Fibroblast of villous mesenchyme (primary cell): ENCODE measurements at regions not wholly inside any gene's neighbourhood (a gene's known extent, or its start where the extent isn't known, plus 50 kb on each side); places are given as distances from the start of the nearest gene placed in this dataset.

Source experiments
- DNase-seq: peaks from one replicate; pipeline ENCODE4 v3.0.0-alpha.2; 2010; ENCODE audit warnings: low read depth
- H3K4me3 ChIP-seq: 2 replicates; pipeline ENCODE4 v1.5.1; 2011; ENCODE audit warnings: low read depth, mild to moderate bottlenecking, low read length
- TF ChIP-seq, protein P1 (sequence below): IDR thresholded peaks from 2 replicates; pipeline ENCODE4 v1.5.1; 2012; ENCODE audit warnings: low read depth, mild to moderate bottlenecking, low read length; ENCODE audit not compliant: insufficient read depth

DNA sequence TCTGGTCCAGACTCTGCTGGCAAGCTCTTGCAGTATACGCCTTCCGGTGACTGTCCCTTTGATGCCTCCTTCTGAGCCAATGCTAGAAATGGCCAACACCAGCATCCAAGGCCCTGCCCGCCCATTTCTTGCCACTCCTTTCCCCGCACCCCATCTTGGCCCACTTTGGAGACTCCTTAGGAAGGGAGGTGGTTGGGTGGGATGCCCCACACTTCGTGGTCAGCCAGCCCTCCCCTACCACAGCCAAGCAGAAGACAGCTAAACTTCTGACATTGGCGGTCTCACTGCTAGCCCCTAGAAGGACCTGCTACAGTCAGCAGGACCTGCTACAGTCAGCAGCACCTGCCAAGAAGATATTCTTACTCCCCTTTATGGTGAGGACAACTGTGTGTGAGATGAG is 73.5 kb upstream of the CLDN14 start:
- no peak for DNase-seq
- H3K4me3 ChIP-seq = no peak overlapping the region
- TF ChIP-seq, protein P1, sequence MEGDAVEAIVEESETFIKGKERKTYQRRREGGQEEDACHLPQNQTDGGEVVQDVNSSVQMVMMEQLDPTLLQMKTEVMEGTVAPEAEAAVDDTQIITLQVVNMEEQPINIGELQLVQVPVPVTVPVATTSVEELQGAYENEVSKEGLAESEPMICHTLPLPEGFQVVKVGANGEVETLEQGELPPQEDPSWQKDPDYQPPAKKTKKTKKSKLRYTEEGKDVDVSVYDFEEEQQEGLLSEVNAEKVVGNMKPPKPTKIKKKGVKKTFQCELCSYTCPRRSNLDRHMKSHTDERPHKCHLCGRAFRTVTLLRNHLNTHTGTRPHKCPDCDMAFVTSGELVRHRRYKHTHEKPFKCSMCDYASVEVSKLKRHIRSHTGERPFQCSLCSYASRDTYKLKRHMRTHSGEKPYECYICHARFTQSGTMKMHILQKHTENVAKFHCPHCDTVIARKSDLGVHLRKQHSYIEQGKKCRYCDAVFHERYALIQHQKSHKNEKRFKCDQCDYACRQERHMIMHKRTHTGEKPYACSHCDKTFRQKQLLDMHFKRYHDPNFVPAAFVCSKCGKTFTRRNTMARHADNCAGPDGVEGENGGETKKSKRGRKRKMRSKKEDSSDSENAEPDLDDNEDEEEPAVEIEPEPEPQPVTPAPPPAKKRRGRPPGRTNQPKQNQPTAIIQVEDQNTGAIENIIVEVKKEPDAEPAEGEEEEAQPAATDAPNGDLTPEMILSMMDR = no peak

- H3K4me3 ChIP-seq = no peak overlapping the region
- TF ChIP-seq, protein P1 = no peak
- DNase-seq = no peak
Measured at GRCh38 chr21:36554411-36555157, 74.7 kb upstream of the CLDN14 start.

GRCh38 chr21:36555199-36555800 is 75.4 kb upstream of the CLDN14 start:
- no peak for DNase-seq
- TF ChIP-seq, protein P1 = no peak

DNA sequence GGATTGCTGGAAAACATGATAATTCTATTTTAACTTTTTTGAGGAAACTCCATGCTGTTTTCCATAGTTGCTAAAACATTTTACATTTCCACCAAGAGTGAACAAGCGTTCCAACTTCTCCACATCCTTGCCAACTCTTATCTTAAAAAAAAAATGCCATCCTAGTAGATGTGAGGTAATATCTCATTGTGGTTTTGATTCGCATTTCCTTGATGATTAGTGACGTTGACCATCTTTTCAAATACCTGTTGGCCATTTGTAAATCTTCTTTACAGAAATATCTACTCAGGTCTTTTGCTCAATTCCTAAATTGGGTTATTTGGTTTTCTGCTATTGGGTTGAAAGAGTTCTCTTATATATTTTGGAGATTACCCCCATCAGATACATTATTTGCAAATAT is 77.4 kb upstream of the CLDN14 start:
- DNase-seq = no peak
- H3K4me3 ChIP-seq = no peak overlapping the region
- TF ChIP-seq, protein P1 = no peak

More at GRCh38 chr21:36555199-36555800, 75.4 kb upstream of the CLDN14 start:
- H3K4me3 ChIP-seq = no peak overlapping the region

DNA sequence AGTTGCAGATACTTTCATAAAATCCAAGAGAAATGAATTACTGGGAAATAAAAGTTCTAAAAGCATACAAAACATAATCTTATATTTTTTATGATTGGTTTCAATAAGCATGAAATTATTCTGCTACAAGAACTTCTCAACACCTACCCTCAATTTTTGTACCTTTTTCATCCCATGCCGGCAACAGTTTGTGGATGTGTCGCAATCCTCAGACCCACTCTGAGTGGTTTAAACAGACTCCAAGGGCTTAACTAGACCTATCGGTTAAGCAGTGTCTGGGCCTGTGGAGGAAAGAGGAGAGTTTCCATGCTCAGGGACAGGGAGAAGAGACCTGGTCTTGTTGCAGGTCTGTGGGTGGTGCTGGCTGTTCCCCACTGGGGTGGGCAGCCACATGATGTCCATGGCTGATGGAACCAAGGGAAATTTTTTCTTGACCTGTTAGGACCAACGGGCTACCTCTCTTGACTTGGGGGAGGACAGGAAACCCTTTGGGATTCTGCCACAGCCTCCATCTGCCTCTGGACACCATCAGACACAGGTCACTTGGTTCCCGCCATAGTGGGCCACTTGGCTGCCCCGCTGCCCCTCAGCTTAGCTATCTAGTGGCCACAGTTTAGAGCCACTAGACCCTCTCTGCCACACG is 81.1 kb upstream of the CLDN14 start:
- DNase-seq = no peak
- H3K4me3 ChIP-seq = no peak overlapping the region
- TF ChIP-seq, protein P1 = no peak

DNA sequence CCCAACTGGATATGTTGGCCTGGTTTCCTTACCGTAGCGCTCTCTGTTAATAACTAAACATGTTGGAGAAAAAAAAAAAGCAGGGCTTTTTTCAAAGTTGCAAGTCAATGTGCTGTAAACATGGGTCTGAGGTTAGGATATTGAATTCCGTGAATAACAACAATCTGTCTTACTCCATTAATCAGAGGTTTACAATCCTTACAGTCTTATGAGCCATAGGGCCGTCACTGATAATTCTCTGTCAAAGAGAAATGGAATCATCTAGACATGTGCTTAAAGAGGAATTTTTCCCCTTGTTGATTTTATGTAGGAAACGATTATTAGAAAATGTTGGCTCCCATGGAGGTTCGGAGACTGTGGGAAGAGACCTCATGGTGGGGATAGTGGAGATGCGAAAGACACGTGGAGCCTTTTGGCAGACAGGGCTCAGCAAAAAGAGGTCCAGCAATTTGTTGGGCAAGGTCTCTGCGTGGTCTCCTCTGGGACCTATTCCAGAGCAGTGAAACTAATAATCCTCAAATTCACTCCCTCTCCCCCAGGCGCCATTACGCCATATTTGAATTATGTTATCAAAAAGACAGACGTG is 83.5 kb upstream of the CLDN14 start:
- DNase-seq = peak; percentile 6
- TF ChIP-seq, protein P1 = no peak

More for the DNA sequence above, 83.5 kb upstream of the CLDN14 start:
- no peak overlapping the region for H3K4me3 ChIP-seq
